NB4 (cell line): ENCODE measurements at regions not wholly inside any gene's neighbourhood (a gene's known extent, or its start where the extent isn't known, plus 50 kb on each side); places are given as distances from the start of the nearest gene placed in this dataset.
"Not testable (repeated sequence)": the region's sequence is repeated elsewhere in the genome, so short reads cannot be mapped to it uniquely, and the experiment has no call there.

Experiments used
- DNase-seq: peaks from one replicate; pipeline ENCODE4 v3.0.0; 2010; ENCODE audit warnings: low read depth
- H3K4me3 ChIP-seq: one replicate; pipeline ENCODE4 v1.5.1; 2011; ENCODE audit warnings: mild to moderate bottlenecking, low read depth, low read length, moderate library complexity
- CTCF ChIP-seq: IDR thresholded peaks from one replicate; pipeline ENCODE4 v1.5.1; 2012; ENCODE audit warnings: low read depth, low read length
- MAX ChIP-seq: IDR thresholded peaks from 2 replicates; pipeline ENCODE4 v1.6.1; 2011; ENCODE audit warnings: low read depth, low read length
- MYC ChIP-seq: IDR thresholded peaks from 2 replicates; pipeline ENCODE4 v1.6.1; 2011; ENCODE audit warnings: low read depth, low read length
- POLR2A ChIP-seq: IDR thresholded peaks from 2 replicates; pipeline ENCODE4 v1.6.1; 2011; ENCODE audit warnings: mild to moderate bottlenecking; ENCODE audit not compliant: insufficient read length; ENCODE audit errors: extremely low read depth

- no peak for DNase-seq
- no peak overlapping the region for H3K4me3 ChIP-seq
- TF ChIP-seq POLR2A (no peak), MAX (no peak), CTCF (no peak), MYC (no peak)
These were observed 325.4 kb upstream of the FRG1 start for GRCh38 chr4:189615217-189615663.

GRCh38 chr4:189617741-189618140 lies 322.9 kb upstream of the FRG1 start:
- not testable (repeated sequence) for H3K4me3 ChIP-seq, DNase-seq

- not testable (repeated sequence) for DNase-seq, H3K4me3 ChIP-seq
These were observed 321.0 kb upstream of the FRG1 start for GRCh38 chr4:189619441-189620250.

GRCh38 chr4:189622574-189622973 lies 318.1 kb upstream of the FRG1 start:
- not testable (repeated sequence) for DNase-seq, H3K4me3 ChIP-seq

- not testable (repeated sequence) for H3K4me3 ChIP-seq, DNase-seq
These were observed 313.6 kb upstream of the FRG1 start for GRCh38 chr4:189627041-189627440.

GRCh38 chr4:189629733-189630132 lies 310.9 kb upstream of the FRG1 start:
- DNase-seq, H3K4me3 ChIP-seq: not testable (repeated sequence)

GRCh38 chr4:189630913-189631567 lies 309.6 kb upstream of the FRG1 start:
- peak; percentile 35 for DNase-seq
- H3K4me3 ChIP-seq: not testable (repeated sequence)

- H3K4me3 ChIP-seq, DNase-seq: not testable (repeated sequence)
These were observed 309.1 kb upstream of the FRG1 start for GRCh38 chr4:189631568-189631916.

GRCh38 chr4:189650436-189650835 lies 290.2 kb upstream of the FRG1 start:
- not testable (repeated sequence) for H3K4me3 ChIP-seq, DNase-seq

- H3K4me3 ChIP-seq, DNase-seq: not testable (repeated sequence)
These were observed 287.5 kb upstream of the FRG1 start for GRCh38 chr4:189653130-189653653.

- H3K4me3 ChIP-seq, DNase-seq: not testable (repeated sequence)
These were observed 286.7 kb upstream of the FRG1 start for GRCh38 chr4:189653983-189654382.

GRCh38 chr4:189654396-189654795 lies 286.3 kb upstream of the FRG1 start:
- peak; percentile 60 for DNase-seq
- H3K4me3 ChIP-seq: not testable (repeated sequence)

- H3K4me3 ChIP-seq, DNase-seq: not testable (repeated sequence)
These were observed 284.9 kb upstream of the FRG1 start for GRCh38 chr4:189655817-189656216.
